OCI-LY1 (cell line): ENCODE measurements at regions not wholly inside any gene's neighbourhood (a gene's known extent, or its start where the extent isn't known, plus 50 kb on each side); places are given as distances from the start of the nearest gene placed in this dataset.

Experiments used
- H2AFZ ChIP-seq: fragments of 200-600 bp; sonication (generic), shearing (Covaris generic); 2 replicates; pipeline ENCODE4 v1.6.0; 2014; ENCODE audit warnings: antibody characterized with exemption, mild to moderate bottlenecking, low read length
- H3F3A ChIP-seq: fragments of 200-600 bp; sonication (generic), shearing (Covaris generic); 2 replicates; pipeline ENCODE4 v1.6.0; 2014; ENCODE audit warnings: mild to moderate bottlenecking, antibody characterized with exemption, low read length, moderate library complexity; ENCODE audit not compliant: insufficient read depth
- H3K27ac ChIP-seq: fragments of 200-600 bp; sonication (generic); 2 replicates; pipeline ENCODE4 v1.5.1; 2014; ENCODE audit warnings: low read length, mixed run types, mild to moderate bottlenecking, low read depth; ENCODE audit not compliant: poor library complexity, severe bottlenecking
- H3K27me3 ChIP-seq: fragments of 200-600 bp; sonication (generic); 2 replicates; pipeline ENCODE4 v1.6.0; 2014; ENCODE audit warnings: antibody characterized with exemption, mild to moderate bottlenecking, low read length, moderate library complexity; ENCODE audit not compliant: insufficient read depth
- H3K36me3 ChIP-seq: fragments of 200-600 bp; sonication (generic); 2 replicates; pipeline ENCODE4 v1.6.1; 2014; ENCODE audit warnings: mild to moderate bottlenecking, antibody characterized with exemption, low read length, moderate library complexity, mixed read lengths; ENCODE audit not compliant: insufficient read depth
- H3K4me1 ChIP-seq: fragments of 200-600 bp; sonication (generic); 2 replicates; pipeline ENCODE4 v1.5.1; 2014; ENCODE audit warnings: mild to moderate bottlenecking, low read length, moderate library complexity; ENCODE audit not compliant: insufficient read depth, severe bottlenecking
- H3K4me2 ChIP-seq: fragments of 200-600 bp; sonication (generic), shearing (Covaris generic); 2 replicates; pipeline ENCODE4 v1.6.1; 2014; ENCODE audit warnings: low read length
- H3K4me3 ChIP-seq: fragments of 200-600 bp; sonication (generic); 2 replicates; pipeline ENCODE4 v1.5.1; 2014; ENCODE audit warnings: low read length, low read depth, mild to moderate bottlenecking, mixed read lengths; ENCODE audit not compliant: poor library complexity, severe bottlenecking
- H3K79me2 ChIP-seq: fragments of 200-600 bp; shearing (Covaris generic); 2 replicates; pipeline ENCODE4 v1.6.1; 2016; ENCODE audit warnings: mixed run types, low read length, mixed read lengths; ENCODE audit not compliant: insufficient read depth
- H3K9ac ChIP-seq: fragments of 200-600 bp; sonication (generic), shearing (Covaris generic); 2 replicates; pipeline ENCODE4 v1.6.1; 2014; ENCODE audit warnings: mild to moderate bottlenecking, low read length, mixed read lengths
- H3K9me2 ChIP-seq: fragments of 200-600 bp; sonication (generic), shearing (Covaris generic); 2 replicates; pipeline ENCODE4 v1.6.1; 2014; ENCODE audit warnings: low read depth, mild to moderate bottlenecking, low read length, mixed read lengths
- H3K9me3 ChIP-seq: fragments of 200-600 bp; shearing (Covaris generic); 2 replicates; pipeline ENCODE4 v1.6.1; 2014; ENCODE audit warnings: low read length, mixed read lengths
- H4K20me1 ChIP-seq: fragments of 200-600 bp; sonication (generic), shearing (Covaris generic); 2 replicates; pipeline ENCODE4 v1.6.0; 2016; ENCODE audit warnings: mild to moderate bottlenecking, low read length; ENCODE audit not compliant: insufficient read depth
- EZH2 ChIP-seq: fragments of 200-600 bp; sonication (generic), shearing (Covaris generic); IDR thresholded peaks from 2 replicates; pipeline ENCODE4 v1.8.0; 2017; ENCODE audit warnings: borderline replicate concordance, mixed run types, mild to moderate bottlenecking, antibody characterized with exemption, low read length, moderate library complexity, mixed read lengths
- TF ChIP-seq, protein P1 (sequence below): fragments of 200-600 bp; sonication (generic), shearing (Covaris generic); IDR thresholded peaks from 2 replicates; pipeline ENCODE4 v1.5.1; 2017; ENCODE audit warnings: mild to moderate bottlenecking, antibody characterized with exemption, low read length, moderate library complexity, mixed read lengths

DNA sequence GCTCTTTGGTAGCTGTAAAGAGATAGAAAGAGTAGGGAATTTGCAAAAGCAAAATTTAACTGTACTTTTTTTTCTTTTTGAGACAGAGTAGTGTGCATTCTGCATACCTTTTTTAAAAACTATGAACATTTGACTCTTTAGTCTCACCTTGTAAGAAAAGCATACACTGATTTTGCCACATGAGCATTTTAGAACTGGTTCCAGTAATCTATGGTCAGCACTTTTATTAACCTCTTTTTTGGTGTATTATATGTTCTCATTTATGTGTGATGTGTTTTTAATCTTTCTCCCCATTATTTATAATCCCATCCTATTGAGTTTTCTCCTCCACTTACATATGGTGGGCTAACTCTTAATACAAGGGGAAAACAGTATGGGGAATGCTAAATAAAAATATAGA, 1111.4 kb downstream of the FLRT2 start:
- Histone ChIP-seq H3K27me3 (no peaks in the 10 kb centered on the region), H3K9me2 (no peaks in the 10 kb centered on the region), H3F3A (no peaks in the 10 kb centered on the region), H4K20me1 (no peaks in the 10 kb centered on the region), H3K79me2 (no peaks in the 10 kb centered on the region), H3K4me3 (no peak overlapping the region), H3K4me1 (no peaks in the 10 kb centered on the region), H3K4me2 (no peak overlapping the region), H3K9ac (no peak overlapping the region), H2AFZ (no peak overlapping the region), H3K9me3 (no peaks in the 10 kb centered on the region), H3K36me3 (no peaks in the 10 kb centered on the region), H3K27ac (no peak overlapping the region)
- no peak for TF ChIP-seq EZH2
- TF ChIP-seq, protein P1, sequence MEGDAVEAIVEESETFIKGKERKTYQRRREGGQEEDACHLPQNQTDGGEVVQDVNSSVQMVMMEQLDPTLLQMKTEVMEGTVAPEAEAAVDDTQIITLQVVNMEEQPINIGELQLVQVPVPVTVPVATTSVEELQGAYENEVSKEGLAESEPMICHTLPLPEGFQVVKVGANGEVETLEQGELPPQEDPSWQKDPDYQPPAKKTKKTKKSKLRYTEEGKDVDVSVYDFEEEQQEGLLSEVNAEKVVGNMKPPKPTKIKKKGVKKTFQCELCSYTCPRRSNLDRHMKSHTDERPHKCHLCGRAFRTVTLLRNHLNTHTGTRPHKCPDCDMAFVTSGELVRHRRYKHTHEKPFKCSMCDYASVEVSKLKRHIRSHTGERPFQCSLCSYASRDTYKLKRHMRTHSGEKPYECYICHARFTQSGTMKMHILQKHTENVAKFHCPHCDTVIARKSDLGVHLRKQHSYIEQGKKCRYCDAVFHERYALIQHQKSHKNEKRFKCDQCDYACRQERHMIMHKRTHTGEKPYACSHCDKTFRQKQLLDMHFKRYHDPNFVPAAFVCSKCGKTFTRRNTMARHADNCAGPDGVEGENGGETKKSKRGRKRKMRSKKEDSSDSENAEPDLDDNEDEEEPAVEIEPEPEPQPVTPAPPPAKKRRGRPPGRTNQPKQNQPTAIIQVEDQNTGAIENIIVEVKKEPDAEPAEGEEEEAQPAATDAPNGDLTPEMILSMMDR = no peak

DNA sequence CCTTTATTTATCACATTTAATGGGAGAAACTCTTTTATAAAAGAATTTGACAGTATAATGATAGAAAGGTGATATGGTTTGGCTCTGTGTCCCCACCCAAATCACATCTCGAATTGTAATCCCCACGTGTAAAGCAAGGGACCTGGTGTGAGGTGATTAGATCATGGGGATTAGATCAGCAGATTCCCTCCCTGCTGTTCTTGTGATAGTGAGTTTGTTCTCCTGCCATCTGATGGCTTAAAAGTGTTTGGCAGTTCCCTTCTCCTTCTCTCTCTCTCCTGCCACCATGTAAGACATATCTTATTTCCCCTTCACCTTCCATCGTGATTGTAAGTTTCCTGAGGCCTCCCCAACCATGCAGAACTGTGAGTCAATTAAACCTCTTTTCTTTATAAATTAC, 1110.3 kb downstream of the FLRT2 start:
- Histone ChIP-seq H3K4me3 (no peak overlapping the region), H4K20me1 (no peaks in the 10 kb centered on the region), H3K9me3 (no peaks in the 10 kb centered on the region), H3K27me3 (no peaks in the 10 kb centered on the region), H3K9me2 (no peaks in the 10 kb centered on the region), H3K36me3 (no peaks in the 10 kb centered on the region), H3K79me2 (no peaks in the 10 kb centered on the region), H2AFZ (no peak overlapping the region), H3K4me2 (no peak overlapping the region), H3K27ac (no peak overlapping the region), H3K9ac (no peak overlapping the region), H3F3A (no peaks in the 10 kb centered on the region), H3K4me1 (no peaks in the 10 kb centered on the region)
- TF ChIP-seq EZH2 = no peak
- TF ChIP-seq, protein P1 = no peak

DNA sequence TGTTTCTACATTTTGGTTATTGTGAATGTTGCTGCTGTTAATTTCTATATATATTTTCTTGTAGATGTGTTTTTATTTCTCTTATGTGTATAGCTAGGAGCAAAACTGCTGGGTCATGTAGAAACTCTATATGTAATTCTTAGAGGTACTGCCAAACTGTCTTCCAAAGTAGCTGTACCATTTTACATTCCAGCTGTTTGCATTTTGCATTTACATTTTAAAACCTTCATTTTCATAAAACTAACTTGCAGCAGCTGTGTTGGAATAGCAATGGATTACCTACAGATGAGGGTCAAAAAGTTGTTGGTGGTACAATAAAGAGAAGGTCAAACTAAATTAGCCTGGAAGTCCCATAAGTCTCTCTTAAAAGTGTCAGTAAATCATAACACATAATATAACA, 1109.7 kb downstream of the FLRT2 start:
- Histone ChIP-seq H3K27me3 (no peaks in the 10 kb centered on the region), H2AFZ (no peak overlapping the region), H3K4me3 (no peak overlapping the region), H3K4me1 (no peaks in the 10 kb centered on the region), H4K20me1 (no peaks in the 10 kb centered on the region), H3K9me2 (no peaks in the 10 kb centered on the region), H3K79me2 (no peaks in the 10 kb centered on the region), H3F3A (no peaks in the 10 kb centered on the region), H3K9me3 (no peaks in the 10 kb centered on the region), H3K36me3 (no peaks in the 10 kb centered on the region), H3K9ac (no peak overlapping the region), H3K4me2 (no peak overlapping the region), H3K27ac (no peak overlapping the region)
- no peak for TF ChIP-seq EZH2
- TF ChIP-seq, protein P1 = no peak
